ENCODE measurements at regions not wholly inside any gene's neighbourhood (a gene's known extent, or its start where the extent isn't known, plus 50 kb on each side); places are given as distances from the start of the nearest gene placed in this dataset.
"Not testable (repeated sequence)": the region's sequence is repeated elsewhere in the genome, so short reads cannot be mapped to it uniquely, and the experiment has no call there.

- TF ChIP-seq POLR2A, CTCF (IDR thresholded peaks at IDR 0.05): not testable (repeated sequence)
Observed at GRCh38 chr1:148344651-148345050, 138.5 kb downstream of the PPIAL4G start.

Data from prostate gland (tissue), 2 donors.